C4-2B (cell line): ENCODE measurements at regions not wholly inside any gene's neighbourhood (a gene's known extent, or its start where the extent isn't known, plus 50 kb on each side); places are given as distances from the start of the nearest gene placed in this dataset.

Experiments used
- ZFX ChIP-seq: fragments of 450-650 bp; IDR thresholded peaks from 2 replicates; pipeline ENCODE4 v1.6.1; 2017
- TF ChIP-seq, protein P1 (sequence below): fragments of 450-650 bp; conservative IDR thresholded peaks from 2 replicates; pipeline ENCODE4 v1.5.1; 2017; ENCODE audit warnings: mild to moderate bottlenecking

DNA sequence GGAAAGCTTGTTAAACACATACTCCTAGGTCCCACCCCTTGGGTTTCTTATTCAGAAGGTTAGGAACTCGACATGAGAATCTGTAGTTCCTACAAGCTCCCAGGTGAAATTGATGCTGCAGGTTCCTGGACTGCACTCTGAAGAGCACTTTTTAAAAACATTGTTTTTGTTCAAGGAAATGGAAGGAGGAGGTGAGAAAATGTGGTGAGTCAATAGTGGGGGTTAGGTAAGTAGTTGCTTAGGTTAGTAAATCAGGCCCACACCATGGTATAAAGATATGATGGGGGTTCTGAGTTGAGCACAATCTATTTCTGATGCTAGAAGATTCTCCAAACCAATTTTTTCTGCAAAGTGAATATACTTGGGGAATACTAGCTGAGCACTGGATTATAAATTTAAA, 450.3 kb downstream of the CCDC91 start:
- TF ChIP-seq, protein P1, sequence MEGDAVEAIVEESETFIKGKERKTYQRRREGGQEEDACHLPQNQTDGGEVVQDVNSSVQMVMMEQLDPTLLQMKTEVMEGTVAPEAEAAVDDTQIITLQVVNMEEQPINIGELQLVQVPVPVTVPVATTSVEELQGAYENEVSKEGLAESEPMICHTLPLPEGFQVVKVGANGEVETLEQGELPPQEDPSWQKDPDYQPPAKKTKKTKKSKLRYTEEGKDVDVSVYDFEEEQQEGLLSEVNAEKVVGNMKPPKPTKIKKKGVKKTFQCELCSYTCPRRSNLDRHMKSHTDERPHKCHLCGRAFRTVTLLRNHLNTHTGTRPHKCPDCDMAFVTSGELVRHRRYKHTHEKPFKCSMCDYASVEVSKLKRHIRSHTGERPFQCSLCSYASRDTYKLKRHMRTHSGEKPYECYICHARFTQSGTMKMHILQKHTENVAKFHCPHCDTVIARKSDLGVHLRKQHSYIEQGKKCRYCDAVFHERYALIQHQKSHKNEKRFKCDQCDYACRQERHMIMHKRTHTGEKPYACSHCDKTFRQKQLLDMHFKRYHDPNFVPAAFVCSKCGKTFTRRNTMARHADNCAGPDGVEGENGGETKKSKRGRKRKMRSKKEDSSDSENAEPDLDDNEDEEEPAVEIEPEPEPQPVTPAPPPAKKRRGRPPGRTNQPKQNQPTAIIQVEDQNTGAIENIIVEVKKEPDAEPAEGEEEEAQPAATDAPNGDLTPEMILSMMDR, result no peak
- TF ChIP-seq ZFX, result no peak
